HL-60 (cell line): ENCODE measurements at regions not wholly inside any gene's neighbourhood (a gene's known extent, or its start where the extent isn't known, plus 50 kb on each side); places are given as distances from the start of the nearest gene placed in this dataset.
"Not testable (repeated sequence)": the region's sequence is repeated elsewhere in the genome, so short reads cannot be mapped to it uniquely, and the experiment has no call there.

Experiments
- DNase-seq, 2 experiments: peaks; one replicate each; pipeline ENCODE4 v3.0.0-alpha.2; 2010 to 2020; ENCODE audit warnings: low read depth in 1 of 2, low spot score in 1 of 2
- H3K27ac ChIP-seq: fragments of 250-450 bp; sonication (Bioruptor Pico); replicated peaks from 2 replicates; pipeline ENCODE4 v1.5.1; 2020; ENCODE audit warnings: mild to moderate bottlenecking, moderate library complexity
- H3K27me3 ChIP-seq: fragments of 250-450 bp; sonication (Bioruptor Pico); 2 replicates; pipeline ENCODE4 v1.5.1; 2021; ENCODE audit warnings: mild to moderate bottlenecking, moderate library complexity; ENCODE audit not compliant: insufficient read depth, poor library complexity, severe bottlenecking
- H3K4me3 ChIP-seq: replicated peaks from 2 replicates; pipeline ENCODE4 v1.5.1; 2011; ENCODE audit warnings: mild to moderate bottlenecking, control low read depth, low read length; ENCODE audit not compliant: insufficient read depth
- CTCF ChIP-seq: IDR thresholded peaks from one replicate; pipeline ENCODE4 v1.5.1; 2011; ENCODE audit warnings: low read length, control low read depth, inconsistent platforms; ENCODE audit not compliant: insufficient read depth
- GABPA ChIP-seq: IDR thresholded peaks from 2 replicates; pipeline ENCODE4 v1.6.1; 2012; ENCODE audit warnings: low read depth
- POLR2AphosphoS5 ChIP-seq: IDR thresholded peaks from 2 replicates; pipeline ENCODE4 v1.6.1; 2012; ENCODE audit warnings: low read depth
- REST ChIP-seq: IDR thresholded peaks from 2 replicates; pipeline ENCODE4 v1.6.1; 2012; ENCODE audit warnings: low read depth; ENCODE audit not compliant: insufficient replicate concordance
- SPI1 ChIP-seq: IDR thresholded peaks from 2 replicates; pipeline ENCODE4 v1.6.1; 2012; ENCODE audit warnings: low read depth, mild to moderate bottlenecking, borderline replicate concordance

GRCh38 chr7:16089191-16089590 lies 332.1 kb downstream of the CRPPA start:
- no peaks in the 10 kb centered on the region for H3K27me3 ChIP-seq
- H3K27ac ChIP-seq: no peak overlapping the region
- no peak overlapping the region for H3K4me3 ChIP-seq
- DNase-seq: no peak
- TF ChIP-seq POLR2AphosphoS5: no peak
- TF ChIP-seq CTCF: no peak
- TF ChIP-seq SPI1: no peak
- no peak for TF ChIP-seq GABPA
- no peak for TF ChIP-seq REST

GRCh38 chr7:16086743-16087142 lies 334.6 kb downstream of the CRPPA start:
- H3K27ac ChIP-seq: no peak overlapping the region
- H3K4me3 ChIP-seq: no peak overlapping the region
- DNase-seq: no peak
- TF ChIP-seq POLR2AphosphoS5: no peak
- no peak for TF ChIP-seq SPI1
- no peak for TF ChIP-seq CTCF
- TF ChIP-seq REST: no peak
- TF ChIP-seq GABPA: no peak
- no peaks in the 10 kb centered on the region for H3K27me3 ChIP-seq

GRCh38 chr7:16085780-16086179 lies 335.6 kb downstream of the CRPPA start:
- H3K27ac ChIP-seq, H3K27me3 ChIP-seq, H3K4me3 ChIP-seq, DNase-seq: not testable (repeated sequence)

GRCh38 chr7:16084875-16085274 lies 336.5 kb downstream of the CRPPA start:
- TF ChIP-seq SPI1: no peak
- no peak for TF ChIP-seq GABPA
- TF ChIP-seq REST: no peak
- TF ChIP-seq CTCF: no peak
- TF ChIP-seq POLR2AphosphoS5: no peak
- Histone ChIP-seq H3K27ac (no peak overlapping the region), H3K27me3 (no peaks in the 10 kb centered on the region), H3K4me3 (no peak overlapping the region)
- DNase-seq: no peak
